ENCODE measurements at regions not wholly inside any gene's neighbourhood (a gene's known extent, or its start where the extent isn't known, plus 50 kb on each side); places are given as distances from the start of the nearest gene placed in this dataset.

DNA sequence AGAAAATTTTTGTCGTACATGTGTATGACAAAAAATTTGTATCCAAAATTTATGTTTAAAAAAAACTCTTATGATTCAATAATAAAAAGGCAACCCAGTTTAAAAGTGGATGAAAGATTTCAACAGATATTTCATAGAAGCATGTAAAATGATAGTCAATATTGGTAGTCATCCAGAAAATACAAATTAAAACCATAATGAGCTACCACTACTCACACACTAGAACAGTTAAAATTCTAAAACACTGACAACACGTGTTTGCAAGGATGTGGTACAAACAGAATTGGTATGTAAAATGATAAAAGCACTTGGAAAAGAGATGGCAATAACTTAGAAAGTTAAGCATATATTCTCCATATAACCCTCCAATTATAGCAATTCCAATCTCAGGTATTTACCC is 303.0 kb upstream of the NR2F2 start:
- DNase-seq, result no peak

DNA sequence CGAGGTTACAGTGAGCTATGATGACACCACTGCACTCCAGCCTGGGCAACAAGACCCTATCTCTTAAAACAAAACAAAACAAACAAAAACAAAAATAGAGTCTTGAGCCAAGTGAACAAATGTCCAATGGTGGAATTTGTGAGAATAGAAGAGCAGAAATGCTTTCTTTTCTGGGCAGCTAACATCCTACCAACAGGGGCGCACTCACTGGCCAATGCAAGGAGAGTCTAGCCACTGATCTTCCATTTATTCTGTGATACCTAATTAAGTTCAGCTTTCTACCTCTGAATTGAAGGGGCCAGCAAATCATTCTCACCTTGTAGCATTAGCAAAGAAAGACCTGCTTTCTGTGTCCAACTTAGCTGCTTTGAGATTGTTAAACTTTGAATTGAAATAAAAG is 301.9 kb upstream of the NR2F2 start:
- no peak for DNase-seq

GRCh38 chr15:96029172-96029571 is 301.3 kb upstream of the NR2F2 start:
- no peak for DNase-seq

DNA sequence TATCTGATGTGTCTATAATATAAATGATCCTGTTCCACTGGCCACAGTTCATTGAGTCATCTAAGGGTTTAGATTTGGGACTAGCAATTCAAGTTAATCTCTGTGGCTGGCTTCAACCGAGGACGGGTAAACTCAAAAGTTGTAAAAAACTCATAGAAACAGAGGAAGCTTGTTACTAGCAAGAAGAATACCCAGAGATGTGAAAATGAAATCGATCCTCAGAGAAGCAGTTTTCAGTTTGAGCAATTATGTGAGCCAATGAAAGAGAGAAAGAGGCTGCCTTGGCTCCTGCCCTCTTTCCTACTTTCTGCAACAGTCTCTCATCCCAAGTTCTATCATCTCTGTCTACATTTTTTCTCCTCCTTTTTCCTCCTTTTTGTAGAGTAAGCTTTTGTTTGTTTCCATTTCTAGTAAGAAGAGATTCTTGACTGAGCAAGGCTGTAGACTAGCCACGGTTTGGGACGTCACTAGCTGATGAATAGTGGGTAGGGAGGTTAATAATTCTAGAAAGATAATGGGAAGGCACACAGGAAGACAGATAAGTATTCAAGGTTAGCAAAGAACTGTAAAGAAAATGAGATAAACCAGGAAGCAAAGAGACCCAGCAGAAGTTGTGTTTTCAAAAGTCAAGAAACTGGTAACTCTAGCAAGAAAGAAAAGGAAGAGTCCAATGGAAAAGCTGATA is 298.9 kb upstream of the NR2F2 start:
- no peak for DNase-seq

DNA sequence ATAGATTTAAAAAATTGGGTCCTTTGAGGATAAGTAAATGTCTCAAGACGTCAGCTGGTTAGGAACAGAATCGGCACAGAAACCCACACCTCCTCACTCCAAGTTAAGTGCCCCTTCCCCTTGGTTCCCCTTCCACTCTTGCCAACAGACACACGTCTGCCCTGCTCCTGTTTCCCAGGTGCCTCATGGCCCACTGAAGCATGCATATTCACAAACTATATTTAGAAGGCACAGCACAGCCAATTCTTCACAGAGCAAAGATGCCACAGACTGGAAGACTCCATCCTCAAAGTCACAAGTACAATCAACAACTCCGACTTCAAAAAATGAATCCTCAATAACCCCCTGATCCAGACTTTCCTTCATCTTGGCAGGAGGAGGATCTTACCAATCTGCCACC is 295.4 kb upstream of the NR2F2 start:
- no peak for DNase-seq

DNA sequence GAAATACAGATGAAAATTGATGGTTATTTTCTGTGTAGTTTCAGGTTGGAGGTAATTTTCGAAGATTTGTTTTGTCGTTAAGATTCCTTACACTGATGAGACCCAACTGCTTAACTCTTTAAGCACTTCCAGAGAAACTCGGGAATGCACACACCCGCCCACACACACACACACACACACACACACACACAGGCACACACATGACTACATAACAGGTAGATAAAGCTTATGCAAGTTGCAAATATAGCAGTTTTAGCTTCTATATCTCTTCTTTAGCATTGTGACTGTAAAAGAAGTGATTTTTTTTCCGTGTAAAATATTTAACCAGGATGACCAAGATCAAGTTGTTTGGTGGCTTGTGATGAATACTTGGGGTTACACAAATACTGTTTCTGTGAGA is 294.9 kb upstream of the NR2F2 start:
- DNase-seq, result no peak

- DNase-seq, result no peak
Observed at GRCh38 chr15:96037584-96037983, 292.9 kb upstream of the NR2F2 start.

DNA sequence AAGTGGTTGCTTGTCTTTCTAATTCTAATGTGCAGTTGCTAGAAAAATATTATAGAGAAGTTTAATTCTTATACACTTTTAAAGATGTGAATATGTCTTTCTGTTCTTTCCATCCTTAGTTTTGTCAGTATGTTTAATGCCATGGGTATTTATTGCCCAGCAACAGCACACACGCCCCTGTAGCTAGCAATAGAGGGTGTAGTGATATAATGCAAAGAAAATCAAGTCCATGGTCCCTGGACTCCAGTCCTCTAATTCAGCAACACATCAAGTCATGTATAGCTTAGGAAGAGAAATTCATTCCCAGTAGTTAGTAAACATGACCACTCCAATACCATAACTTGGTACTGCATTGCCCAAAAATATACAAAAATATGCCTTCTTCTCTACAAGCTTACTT is 292.4 kb upstream of the NR2F2 start:
- no peak for DNase-seq

GRCh38 chr15:96038650-96039049 is 291.9 kb upstream of the NR2F2 start:
- DNase-seq, result no peak

DNA sequence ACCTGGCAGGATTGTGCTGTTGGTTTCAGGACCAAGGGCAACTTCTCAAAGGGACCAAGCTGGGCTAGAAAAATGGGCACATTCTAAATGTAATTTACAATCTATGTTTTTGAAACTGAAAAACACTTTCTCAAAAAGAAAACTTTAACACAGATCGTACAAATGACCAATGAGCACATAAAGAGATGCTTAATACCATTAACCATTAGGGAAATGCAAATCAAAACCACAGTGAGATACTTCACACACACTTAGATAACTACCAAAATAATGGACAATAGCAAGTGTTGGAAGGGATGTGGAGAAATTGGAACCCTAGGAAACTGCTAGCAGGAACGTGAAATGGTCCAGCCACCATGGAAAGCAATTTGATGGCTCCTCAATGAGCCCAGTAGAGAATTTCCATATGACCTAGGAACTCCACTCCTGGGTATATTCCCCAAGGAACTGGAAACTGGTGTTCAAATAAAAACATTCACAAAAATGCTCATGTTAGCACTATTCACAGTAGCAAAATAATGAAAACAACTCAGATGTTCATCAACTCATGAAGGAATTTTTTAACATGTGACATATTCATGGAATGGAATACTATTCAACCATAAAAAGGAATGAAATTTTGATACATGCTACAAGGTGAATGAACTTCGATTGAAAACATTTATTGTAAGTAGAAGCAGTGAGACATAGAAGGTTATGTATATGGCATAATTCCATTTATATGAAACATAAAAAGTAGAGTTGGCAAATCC is 288.3 kb upstream of the NR2F2 start:
- DNase-seq, result no peak

DNA sequence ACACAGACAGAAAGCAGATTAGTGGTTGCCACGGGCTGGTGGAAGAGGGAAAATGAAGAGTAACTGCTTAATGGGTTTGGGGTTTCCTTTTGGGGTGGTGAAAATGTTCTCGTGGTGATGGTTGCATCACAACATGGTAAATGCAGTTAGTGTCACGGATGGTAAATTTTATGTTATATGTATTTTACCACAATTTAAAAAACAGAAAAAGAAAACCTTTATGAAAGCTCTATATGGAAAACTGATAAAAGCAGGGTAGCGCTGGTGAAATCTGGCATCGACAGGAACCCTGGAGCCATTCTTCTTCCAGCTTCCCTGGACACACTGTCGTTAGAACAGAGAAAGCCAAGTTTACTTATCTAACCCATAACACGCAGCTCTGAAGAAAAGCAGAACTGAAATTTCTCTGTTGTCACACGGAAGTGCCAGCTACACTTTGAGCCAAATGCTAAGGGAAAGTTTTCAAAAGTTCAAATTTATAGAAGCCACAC is 287.7 kb upstream of the NR2F2 start:
- peak; percentile 16 for DNase-seq

- DNase-seq, result no peak
Observed at GRCh38 chr15:96043591-96044171, 286.8 kb upstream of the NR2F2 start.

- no peak for DNase-seq
Observed at GRCh38 chr15:96046620-96047240, 283.8 kb upstream of the NR2F2 start.

DNA sequence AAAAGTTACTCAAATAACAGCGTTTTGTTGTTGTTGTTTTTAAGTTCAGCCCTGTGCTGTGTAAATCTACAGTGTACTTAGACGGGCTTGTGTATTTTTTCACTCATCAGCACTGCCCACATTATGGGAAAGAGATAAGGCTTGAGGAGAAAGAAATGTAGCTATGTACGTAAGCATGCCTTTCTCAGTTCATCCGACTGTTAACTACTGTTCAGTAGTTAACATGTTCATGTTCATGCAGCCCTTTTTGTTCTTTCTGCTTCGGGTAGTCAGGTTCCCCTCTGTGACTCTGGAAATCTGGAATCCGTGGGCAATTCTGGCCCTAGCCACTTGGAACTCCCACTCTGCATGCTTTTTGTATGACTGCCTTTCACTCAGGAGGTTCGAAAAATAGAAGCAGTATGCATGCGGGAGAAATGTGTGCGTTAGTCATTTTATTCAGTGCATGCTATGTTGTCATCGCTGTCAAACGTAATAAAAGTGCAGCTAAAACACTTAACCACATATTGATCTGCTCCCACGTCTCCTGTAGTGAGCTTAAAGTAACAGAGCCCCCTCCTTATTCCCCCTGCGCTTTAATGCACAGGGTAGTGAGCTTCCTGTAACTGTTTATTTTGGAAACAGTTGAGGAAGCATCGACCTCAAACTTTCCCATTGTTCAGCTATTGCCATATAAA is 283.1 kb upstream of the NR2F2 start:
- DNase-seq, result no peak

- no peak for DNase-seq
Observed at GRCh38 chr15:96049323-96049722, 281.2 kb upstream of the NR2F2 start.

- no peak for DNase-seq
Observed at GRCh38 chr15:96049766-96050165, 280.7 kb upstream of the NR2F2 start.

GRCh38 chr15:96051598-96051997 is 278.9 kb upstream of the NR2F2 start:
- no peak for DNase-seq

GRCh38 chr15:96052154-96052553 is 278.3 kb upstream of the NR2F2 start:
- no peak for DNase-seq

DNA sequence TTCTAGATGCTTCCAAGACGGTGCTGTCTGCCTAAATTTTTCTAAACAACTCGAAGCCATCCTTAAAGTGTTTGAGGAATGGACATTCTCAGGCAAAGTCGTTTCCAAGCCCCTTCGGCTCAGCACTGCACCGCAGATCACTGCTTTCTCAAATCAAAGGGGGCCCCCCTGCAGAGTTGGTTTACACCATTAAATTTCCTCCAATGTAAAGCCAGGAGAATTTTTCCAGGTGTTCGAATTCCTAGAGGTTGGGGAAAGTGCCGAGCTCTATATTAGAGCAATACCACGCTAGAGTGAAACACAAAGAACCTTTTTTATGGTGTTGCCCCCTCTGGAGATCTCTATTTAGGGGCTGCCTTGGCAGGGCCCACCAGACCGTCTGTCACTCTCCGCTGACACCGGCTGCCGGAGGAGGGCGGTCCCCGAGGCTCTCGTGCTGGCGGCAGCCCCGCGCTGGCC is 277.9 kb upstream of the NR2F2 start:
- no peak for DNase-seq

DNA sequence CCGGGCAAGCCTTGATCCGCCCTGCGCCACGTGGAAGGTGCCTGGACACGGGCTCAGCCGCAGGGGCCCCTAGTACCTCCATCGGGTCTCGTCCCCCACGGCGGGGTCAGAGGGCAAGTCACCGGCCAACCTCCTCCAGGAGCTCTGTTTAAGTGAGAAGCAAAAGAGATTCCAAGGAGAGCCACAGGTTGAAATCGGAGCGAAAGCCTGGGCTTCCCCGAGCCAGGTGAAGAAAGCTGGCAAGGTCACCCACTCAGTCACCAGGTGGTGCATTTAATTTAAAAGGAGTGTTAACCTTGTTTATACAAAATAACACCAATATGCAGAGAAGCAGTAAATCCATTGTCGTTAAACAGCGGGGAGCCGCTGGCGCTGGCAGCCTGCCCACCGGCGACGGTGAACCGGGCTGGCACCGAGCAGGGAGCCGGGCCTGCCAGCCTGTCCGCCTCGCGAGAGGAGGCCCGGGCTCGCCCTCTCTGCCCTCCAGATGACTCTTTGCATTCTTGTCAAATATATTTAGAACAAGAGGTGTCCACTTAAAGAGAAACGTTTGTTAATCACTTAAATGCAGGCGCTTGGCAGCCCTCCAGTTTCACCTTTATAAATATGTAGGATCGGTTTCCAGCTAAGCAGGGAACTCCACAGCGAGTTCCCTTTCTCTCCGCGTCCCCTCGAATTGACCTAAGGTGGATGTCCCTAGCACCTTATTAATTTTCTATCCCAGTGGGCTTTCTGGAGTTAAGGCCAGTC is 277.3 kb upstream of the NR2F2 start:
- DNase-seq, result peak; percentile 20

DNA sequence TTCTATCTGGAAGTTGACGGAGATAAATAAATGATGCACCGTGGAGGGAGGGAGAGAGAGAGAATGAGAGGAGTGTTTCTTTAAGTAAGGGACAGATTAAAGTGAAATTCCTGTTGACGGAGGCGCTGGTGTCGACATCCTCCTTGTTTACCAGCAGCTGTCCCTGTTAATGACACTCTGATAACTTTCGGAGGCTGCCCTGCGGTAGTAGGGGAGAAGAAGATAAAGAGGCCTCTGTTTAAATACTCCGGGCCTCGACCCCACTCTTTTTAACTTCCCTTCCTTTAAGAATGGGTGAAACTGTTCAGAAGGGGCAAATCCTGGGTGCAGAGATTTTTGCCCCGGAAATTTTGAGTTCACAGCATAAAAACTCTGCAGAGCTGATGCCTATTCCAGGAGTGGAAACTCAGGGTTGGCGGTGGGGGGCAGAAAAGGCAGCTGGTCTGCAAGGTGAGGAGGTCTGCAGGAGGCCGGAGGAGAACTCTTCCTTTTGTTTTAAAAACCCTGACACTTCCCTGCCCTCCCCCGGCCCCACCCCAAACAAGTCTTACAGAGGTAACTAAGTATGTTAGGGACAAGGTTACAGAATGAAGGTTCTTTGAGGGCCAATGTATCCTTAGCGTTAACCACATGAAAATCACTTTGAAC is 276.6 kb upstream of the NR2F2 start:
- no peak for DNase-seq

DNA sequence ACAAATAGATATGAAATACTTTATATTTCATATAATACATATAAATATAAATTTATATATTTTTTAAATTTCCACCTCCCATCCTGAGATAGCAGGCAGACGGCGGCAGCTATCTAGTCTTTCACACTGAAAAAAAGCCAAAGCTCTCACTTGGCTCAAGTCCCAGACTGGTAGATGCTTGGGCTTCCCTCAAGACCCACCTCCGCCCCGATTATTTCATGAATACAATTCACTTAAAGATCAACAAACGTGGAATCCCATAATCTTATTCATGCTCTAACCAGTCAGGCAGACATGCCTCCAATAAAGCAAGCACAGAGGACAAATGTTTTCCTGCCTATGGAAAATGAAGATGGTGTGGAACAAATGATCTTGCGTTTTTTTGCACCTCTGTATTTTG is 275.9 kb upstream of the NR2F2 start:
- no peak for DNase-seq
